ENCODE measurements at regions not wholly inside any gene's neighbourhood (a gene's known extent, or its start where the extent isn't known, plus 50 kb on each side); places are given as distances from the start of the nearest gene placed in this dataset.
A peak's percentile ranks its signal among the peaks of the same experiment; 100 is the strongest.

DNA sequence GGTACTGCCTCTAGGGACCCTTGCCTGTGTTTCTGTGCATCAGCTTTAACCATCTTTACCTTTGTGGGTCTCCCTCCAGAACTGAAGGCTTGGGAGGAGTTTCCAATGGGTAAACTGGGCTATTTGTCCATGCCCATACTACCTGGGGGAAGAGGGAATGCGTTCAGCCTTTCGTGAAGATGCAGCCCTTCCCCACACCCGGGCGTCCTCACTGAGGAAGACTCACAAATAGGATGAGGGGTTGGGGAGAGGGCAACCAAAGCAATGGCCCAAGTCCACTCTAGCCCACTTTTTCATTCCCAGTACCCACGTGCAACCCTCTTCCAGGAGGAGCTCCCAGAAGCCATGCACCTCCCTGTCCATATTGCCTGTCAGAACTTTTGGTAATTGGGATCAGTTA is 61.8 kb upstream of the ADA2 start:
- Histone ChIP-seq H4K20me1 (ENCODE audit: insufficient read depth, low read depth, low read length) (no peaks in the 10 kb centered on the region), H3K27ac (ENCODE audit: low read length) (no peak overlapping the region), H3K27me3 (ENCODE audit: low read length) (no peaks in the 10 kb centered on the region), H2AFZ (ENCODE audit: low read length) (no peak overlapping the region), H3K36me3 (ENCODE audit: insufficient read depth, low read length) (no peaks in the 10 kb centered on the region), H3K4me2 (ENCODE audit: low read depth, low read length, poor library complexity, severe bottlenecking) (no peak overlapping the region), H3K4me3 (ENCODE audit: low read length) (no peak overlapping the region), H3K9me2 (replicated peaks; ENCODE audit: insufficient read depth, low read length) (no peaks in the 10 kb centered on the region), H3K4me1 (ENCODE audit: low read length) (no peaks in the 10 kb centered on the region), H3K9me3 (ENCODE audit: low read length) (no peaks in the 10 kb centered on the region), H3K9ac (ENCODE audit: low read length) (no peak overlapping the region), H3K79me2 (ENCODE audit: low read length) (no peaks in the 10 kb centered on the region)
- DNase-seq: no peak

DNA sequence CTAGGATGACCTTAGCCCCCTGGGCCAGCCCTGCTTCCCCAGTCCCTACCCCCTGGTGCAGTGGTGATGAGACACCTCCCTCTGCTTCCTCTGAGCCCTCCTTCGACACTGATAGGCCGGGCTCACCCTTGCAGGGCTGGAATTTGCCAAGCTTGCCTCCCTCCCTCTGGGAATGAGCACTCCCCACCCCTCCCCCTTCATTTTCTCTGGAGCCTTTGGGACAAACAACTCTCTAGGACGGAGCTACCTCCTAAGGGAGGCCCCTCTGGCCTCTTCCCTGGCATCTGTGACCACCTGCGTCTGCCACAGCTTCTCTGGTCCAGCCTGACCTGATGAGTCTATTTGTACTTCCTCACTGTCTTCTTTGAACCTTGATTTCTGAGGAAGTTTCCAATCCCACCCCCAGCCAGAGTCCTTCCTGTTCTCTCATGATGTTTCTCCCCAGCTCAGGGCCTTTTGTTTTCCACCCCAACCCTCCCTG is 53.3 kb upstream of the ADA2 start:
- no peak overlapping the region for H3K27ac ChIP-seq (ENCODE audit: low read length)
- H2AFZ ChIP-seq (ENCODE audit: low read length): no peak overlapping the region
- no peaks in the 10 kb centered on the region for H3K4me1 ChIP-seq (ENCODE audit: low read length)
- H3K9me2 ChIP-seq (replicated peaks; ENCODE audit: insufficient read depth, low read length): no peaks in the 10 kb centered on the region
- no peaks in the 10 kb centered on the region for H3K79me2 ChIP-seq (ENCODE audit: low read length)
- no peak overlapping the region for H3K9ac ChIP-seq (ENCODE audit: low read length)
- no peaks in the 10 kb centered on the region for H3K27me3 ChIP-seq (ENCODE audit: low read length)
- DNase-seq: no peak
- H4K20me1 ChIP-seq (ENCODE audit: insufficient read depth, low read depth, low read length): no peaks in the 10 kb centered on the region
- no peak overlapping the region for H3K4me3 ChIP-seq (ENCODE audit: low read length)
- H3K9me3 ChIP-seq (ENCODE audit: low read length): no peaks in the 10 kb centered on the region
- no peaks in the 10 kb centered on the region for H3K36me3 ChIP-seq (ENCODE audit: insufficient read depth, low read length)
- no peak overlapping the region for H3K4me2 ChIP-seq (ENCODE audit: low read depth, low read length, poor library complexity, severe bottlenecking)

DNA sequence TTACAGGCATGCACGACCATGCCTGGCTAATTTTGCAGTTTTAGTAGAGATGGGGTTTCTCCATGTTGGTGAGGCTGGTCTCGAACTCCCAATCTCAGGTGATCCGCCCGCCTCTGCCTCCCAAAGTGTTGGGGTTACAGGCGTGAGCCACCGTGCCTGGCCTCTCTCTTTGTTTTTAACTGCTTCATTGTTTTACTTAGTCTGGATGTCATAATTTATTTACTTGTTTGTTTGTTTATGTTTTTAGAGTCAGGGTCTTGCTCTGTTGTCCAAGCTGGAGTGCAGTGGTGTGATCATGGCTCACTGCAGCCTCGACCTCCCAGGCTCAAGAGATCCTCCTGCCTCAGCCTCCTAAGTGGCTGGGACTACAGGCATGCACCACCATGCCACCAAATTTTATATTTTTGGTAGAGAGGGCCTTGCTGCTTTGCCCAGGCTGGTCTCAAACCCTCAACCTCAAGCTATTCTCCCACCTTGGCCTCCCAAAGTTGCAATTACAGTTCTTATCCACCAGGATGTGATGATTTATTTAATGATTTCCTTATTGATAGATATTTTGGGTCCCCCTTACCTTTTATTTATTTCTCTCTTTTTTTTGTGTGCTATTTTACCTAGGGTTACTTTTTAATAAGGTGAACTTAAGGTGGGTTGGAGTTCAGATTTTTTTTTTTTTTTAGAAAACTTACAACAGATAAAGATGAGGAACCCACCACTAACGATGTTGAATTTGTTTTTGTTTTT is 52.6 kb upstream of the ADA2 start:
- H3K4me3 ChIP-seq (ENCODE audit: low read length): no peak overlapping the region
- H3K9ac ChIP-seq (ENCODE audit: low read length): no peak overlapping the region
- no peak overlapping the region for H3K4me2 ChIP-seq (ENCODE audit: low read depth, low read length, poor library complexity, severe bottlenecking)
- no peaks in the 10 kb centered on the region for H3K79me2 ChIP-seq (ENCODE audit: low read length)
- H3K4me1 ChIP-seq (ENCODE audit: low read length): no peaks in the 10 kb centered on the region
- H4K20me1 ChIP-seq (ENCODE audit: insufficient read depth, low read depth, low read length): no peaks in the 10 kb centered on the region
- H3K9me2 ChIP-seq (replicated peaks; ENCODE audit: insufficient read depth, low read length): no peaks in the 10 kb centered on the region
- H3K36me3 ChIP-seq (ENCODE audit: insufficient read depth, low read length): no peaks in the 10 kb centered on the region
- H3K9me3 ChIP-seq (ENCODE audit: low read length): no peaks in the 10 kb centered on the region
- H3K27me3 ChIP-seq (ENCODE audit: low read length): no peaks in the 10 kb centered on the region
- peak; percentile 51 for DNase-seq
- no peak overlapping the region for H2AFZ ChIP-seq (ENCODE audit: low read length)
- H3K27ac ChIP-seq (ENCODE audit: low read length): no peak overlapping the region

DNA sequence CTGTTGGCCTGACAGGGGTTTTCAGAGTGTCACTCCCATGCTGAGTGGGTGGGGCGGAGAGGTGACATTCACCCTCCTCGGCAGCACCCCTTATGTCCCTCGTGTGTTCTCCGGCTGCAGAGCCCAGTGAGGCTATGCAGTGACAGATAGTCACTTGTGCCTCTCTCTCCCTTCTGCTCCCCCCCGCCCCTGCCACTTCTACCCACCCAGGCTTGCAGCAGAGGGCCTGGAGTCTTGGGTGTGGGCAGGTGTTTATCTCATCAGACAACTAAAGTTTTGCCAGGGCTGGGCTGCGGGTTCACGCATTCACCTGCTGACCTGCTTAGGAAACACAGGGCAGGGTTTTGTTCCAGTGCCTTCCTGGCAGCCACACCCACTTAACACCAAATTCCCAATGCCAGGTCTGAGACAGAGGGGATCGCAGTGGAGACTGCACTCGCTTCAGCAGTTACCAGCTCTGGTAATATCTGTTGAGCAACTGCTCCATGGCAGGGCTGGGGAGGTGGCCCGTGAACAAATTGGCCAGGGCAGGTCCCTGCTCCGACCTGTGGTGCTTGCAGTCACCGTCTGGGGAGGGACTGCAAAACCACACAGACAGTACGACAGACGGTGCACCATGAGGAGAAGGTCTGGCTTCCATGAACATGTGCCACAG is 50.5 kb upstream of the ADA2 start:
- Histone ChIP-seq H3K36me3 (ENCODE audit: insufficient read depth, low read length) (no peaks in the 10 kb centered on the region), H2AFZ (ENCODE audit: low read length) (no peak overlapping the region), H3K27me3 (ENCODE audit: low read length) (no peaks in the 10 kb centered on the region), H3K4me1 (ENCODE audit: low read length) (no peaks in the 10 kb centered on the region), H3K4me2 (ENCODE audit: low read depth, low read length, poor library complexity, severe bottlenecking) (no peak overlapping the region), H3K9ac (ENCODE audit: low read length) (no peak overlapping the region), H3K27ac (ENCODE audit: low read length) (no peak overlapping the region), H4K20me1 (ENCODE audit: insufficient read depth, low read depth, low read length) (no peaks in the 10 kb centered on the region), H3K4me3 (ENCODE audit: low read length) (no peak overlapping the region), H3K9me2 (replicated peaks; ENCODE audit: insufficient read depth, low read length) (no peaks in the 10 kb centered on the region), H3K9me3 (ENCODE audit: low read length) (no peaks in the 10 kb centered on the region), H3K79me2 (ENCODE audit: low read length) (no peaks in the 10 kb centered on the region)
- DNase-seq: no peak

DNA sequence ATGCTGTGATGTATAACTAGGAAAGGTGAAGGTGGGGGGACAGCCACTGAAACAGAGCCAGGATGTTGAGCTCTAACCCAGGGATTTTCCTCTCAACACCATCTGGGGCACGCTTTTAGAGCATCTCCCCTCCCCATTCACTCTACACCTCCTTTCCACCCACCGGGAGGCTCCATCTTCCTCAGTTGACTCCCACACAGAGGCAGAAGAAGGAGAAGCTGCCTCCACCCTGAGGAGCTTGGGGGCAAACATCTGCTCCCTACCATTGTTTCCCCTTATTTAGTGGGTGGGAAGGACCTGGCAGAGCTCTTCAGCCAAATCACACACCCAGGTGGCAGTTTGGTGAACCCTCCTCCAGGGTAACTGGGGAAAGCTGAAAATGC is 50.0 kb upstream of the ADA2 start:
- Histone ChIP-seq H3K4me3 (ENCODE audit: low read length) (no peak overlapping the region), H3K9ac (ENCODE audit: low read length) (no peak overlapping the region), H3K4me1 (ENCODE audit: low read length) (no peaks in the 10 kb centered on the region), H3K4me2 (ENCODE audit: low read depth, low read length, poor library complexity, severe bottlenecking) (no peak overlapping the region), H4K20me1 (ENCODE audit: insufficient read depth, low read depth, low read length) (no peaks in the 10 kb centered on the region), H3K9me2 (replicated peaks; ENCODE audit: insufficient read depth, low read length) (no peaks in the 10 kb centered on the region), H3K79me2 (ENCODE audit: low read length) (no peaks in the 10 kb centered on the region), H3K9me3 (ENCODE audit: low read length) (no peaks in the 10 kb centered on the region), H3K27me3 (ENCODE audit: low read length) (no peaks in the 10 kb centered on the region), H2AFZ (ENCODE audit: low read length) (no peak overlapping the region), H3K36me3 (ENCODE audit: insufficient read depth, low read length) (no peaks in the 10 kb centered on the region), H3K27ac (ENCODE audit: low read length) (no peak overlapping the region)
- no peak for DNase-seq

Measured in Karpas-422 (cell line).